ENCODE measurements at regions not wholly inside any gene's neighbourhood (a gene's known extent, or its start where the extent isn't known, plus 50 kb on each side); places are given as distances from the start of the nearest gene placed in this dataset.

DNA sequence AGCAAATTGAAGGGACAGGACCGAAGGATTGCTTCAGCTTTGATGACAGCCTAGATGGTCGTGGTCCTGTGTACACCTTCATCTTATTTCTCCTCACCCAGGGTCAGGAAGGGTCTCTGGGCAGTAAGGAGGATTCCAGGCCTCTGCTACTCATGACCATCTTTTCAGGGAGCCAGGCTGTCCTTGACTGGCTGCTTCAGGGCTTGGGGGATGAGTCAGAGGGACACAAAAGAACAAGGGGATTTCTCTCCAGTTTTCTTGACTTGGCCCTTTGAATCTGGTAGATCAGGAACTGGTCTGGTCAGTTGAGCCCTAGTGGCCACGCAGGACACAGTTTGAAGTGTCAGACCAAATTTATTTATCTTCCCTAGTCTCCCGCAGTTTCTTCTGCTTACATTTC, 402.1 kb upstream of the CHD6 start:
- Histone ChIP-seq H3K36me3 (replicated peaks) (no peaks in the 10 kb centered on the region), H3K4me3 (no peak overlapping the region), H3K27me3 (ENCODE audit: low read depth) (no peaks in the 10 kb centered on the region), H3K4me1 (no peaks in the 10 kb centered on the region), H3K9me3 (no peaks in the 10 kb centered on the region)
- in situ Hi-C loops (cut with MboI; ENCODE audit: low sequenced_read_pairs): no loop called here
- no peak for DNase-seq (ENCODE audit: low spot score in 2 of 2)

DNA sequence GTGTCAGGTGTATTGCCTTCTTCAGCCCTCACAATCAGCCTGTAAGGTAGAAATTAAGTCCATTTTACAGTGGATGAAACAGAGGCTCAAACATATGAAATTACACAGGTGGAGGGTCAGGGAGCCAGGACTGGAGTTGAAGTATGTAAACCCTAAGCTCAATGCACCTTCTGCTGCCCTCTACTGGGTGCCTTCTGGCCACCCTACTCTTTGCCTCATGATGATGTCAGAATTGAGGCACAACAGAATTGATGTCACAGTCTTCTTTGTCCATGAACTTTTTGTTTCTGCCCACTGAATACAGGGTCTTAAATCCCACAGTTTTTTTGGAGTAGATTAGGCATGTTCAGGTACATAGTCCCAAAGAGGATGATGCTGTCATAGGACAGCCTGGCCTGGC, 400.8 kb upstream of the CHD6 start:
- DNase-seq (ENCODE audit: low spot score in 2 of 2): peak; percentile 6 to 44
- in situ Hi-C loops (cut with MboI; ENCODE audit: low sequenced_read_pairs): no loop called here

DNA sequence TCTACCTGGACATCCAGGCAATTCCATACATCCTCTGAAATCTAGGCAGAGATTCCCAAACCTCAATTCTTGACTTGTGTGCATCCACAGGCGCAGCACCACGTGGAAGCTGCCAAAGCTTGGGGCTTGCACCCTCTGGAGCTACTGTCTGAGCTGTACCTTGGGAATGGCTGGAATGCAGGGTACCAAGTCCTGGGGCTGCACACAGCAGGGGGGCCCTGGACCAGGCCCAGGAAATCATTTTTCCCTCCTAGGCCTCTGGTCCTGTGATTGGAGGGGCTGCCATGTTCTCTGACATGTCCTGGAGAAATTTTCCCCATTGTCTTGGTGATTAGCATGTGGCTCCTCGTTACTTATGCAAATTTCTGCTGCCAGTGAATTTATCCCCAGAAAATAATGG, 391.9 kb upstream of the CHD6 start:
- no peaks in the 10 kb centered on the region for H3K36me3 ChIP-seq (replicated peaks)
- H3K4me3 ChIP-seq: no peak overlapping the region
- no peaks in the 10 kb centered on the region for H3K4me1 ChIP-seq
- no peak for DNase-seq (ENCODE audit: low spot score in 2 of 2)
- in situ Hi-C loops (cut with MboI; ENCODE audit: low sequenced_read_pairs): no loop called here
- H3K9me3 ChIP-seq: no peaks in the 10 kb centered on the region
- no peaks in the 10 kb centered on the region for H3K27me3 ChIP-seq (ENCODE audit: low read depth)

More for the DNA sequence above, 400.8 kb upstream of the CHD6 start:
- Histone ChIP-seq H3K9me3 (no peaks in the 10 kb centered on the region), H3K36me3 (replicated peaks) (no peaks in the 10 kb centered on the region), H3K27me3 (ENCODE audit: low read depth) (no peaks in the 10 kb centered on the region), H3K4me3 (no peak overlapping the region), H3K4me1 (no peaks in the 10 kb centered on the region)

DNA sequence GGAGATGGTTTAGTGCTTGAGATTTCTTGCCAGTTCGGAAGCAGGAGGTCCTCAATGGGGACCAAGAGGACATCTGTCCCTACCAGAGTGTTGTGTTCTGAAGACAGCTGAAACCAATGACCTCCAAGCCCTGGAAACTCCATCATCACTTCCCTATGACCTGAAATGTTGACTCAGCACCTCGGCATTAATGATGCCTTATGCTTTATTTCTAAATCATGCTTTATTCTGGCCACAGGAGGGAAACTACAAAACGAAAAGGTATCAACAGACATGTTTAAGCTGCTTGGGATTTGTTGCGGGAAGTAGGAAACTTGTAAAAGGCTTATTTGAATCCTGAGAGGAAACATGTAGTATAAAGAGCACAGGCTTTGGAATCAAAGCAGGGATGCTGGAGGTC, 389.1 kb upstream of the CHD6 start:
- in situ Hi-C loops (cut with MboI; ENCODE audit: low sequenced_read_pairs): no loop called here
- DNase-seq (ENCODE audit: low spot score in 2 of 2): no peak
- Histone ChIP-seq H3K36me3 (replicated peaks) (no peaks in the 10 kb centered on the region), H3K4me1 (no peaks in the 10 kb centered on the region), H3K9me3 (no peaks in the 10 kb centered on the region), H3K27me3 (ENCODE audit: low read depth) (no peaks in the 10 kb centered on the region), H3K4me3 (no peak overlapping the region)

DNA sequence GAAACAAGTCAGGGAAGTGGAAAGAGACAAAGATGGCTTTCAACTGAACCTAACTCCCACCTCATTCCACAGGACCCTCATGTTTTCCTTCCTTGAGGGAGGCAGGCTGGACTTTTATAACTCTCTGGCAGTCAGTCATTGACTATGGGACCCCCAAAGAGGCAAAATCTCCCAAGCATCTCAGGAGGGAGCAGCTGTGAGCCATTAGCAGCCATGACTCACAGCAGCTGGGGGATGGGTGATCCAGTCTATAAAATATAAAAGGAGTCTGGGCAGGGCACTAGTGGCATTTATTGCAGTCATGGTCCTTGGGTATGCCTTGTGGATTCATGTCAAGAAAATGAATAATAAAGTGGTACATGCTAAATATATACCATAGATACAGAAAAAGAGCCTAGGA, 387.0 kb upstream of the CHD6 start:
- no peaks in the 10 kb centered on the region for H3K4me1 ChIP-seq
- in situ Hi-C loops (cut with MboI; ENCODE audit: low sequenced_read_pairs): no loop called here
- no peak overlapping the region for H3K4me3 ChIP-seq
- H3K9me3 ChIP-seq: no peaks in the 10 kb centered on the region
- H3K27me3 ChIP-seq (ENCODE audit: low read depth): no peaks in the 10 kb centered on the region
- DNase-seq (ENCODE audit: low spot score in 2 of 2): no peak
- no peaks in the 10 kb centered on the region for H3K36me3 ChIP-seq (replicated peaks)

DNA sequence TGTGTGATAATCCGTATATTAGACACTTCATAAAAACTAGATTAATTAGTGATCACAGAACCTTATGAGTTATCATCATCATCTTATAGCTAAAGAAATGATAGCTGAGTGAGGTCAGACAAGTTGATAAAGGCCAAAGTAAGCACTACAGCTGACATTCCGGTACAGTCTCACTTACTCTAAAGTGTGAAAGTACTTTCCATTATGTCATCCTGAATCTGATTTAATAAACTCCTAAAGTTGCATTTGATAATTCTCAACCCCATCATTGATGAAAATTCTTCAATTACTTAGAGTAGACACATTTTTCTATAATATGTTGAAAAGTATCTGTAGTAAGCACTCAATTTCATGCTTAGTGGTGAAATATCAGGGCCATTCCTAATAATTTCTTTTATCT, 385.2 kb upstream of the CHD6 start:
- DNase-seq (ENCODE audit: low spot score in 2 of 2): no peak
- no peaks in the 10 kb centered on the region for H3K36me3 ChIP-seq (replicated peaks)
- H3K27me3 ChIP-seq (ENCODE audit: low read depth): no peaks in the 10 kb centered on the region
- in situ Hi-C loops (cut with MboI; ENCODE audit: low sequenced_read_pairs): no loop called here
- H3K4me3 ChIP-seq: no peak overlapping the region
- H3K9me3 ChIP-seq: no peaks in the 10 kb centered on the region
- H3K4me1 ChIP-seq: no peaks in the 10 kb centered on the region

DNA sequence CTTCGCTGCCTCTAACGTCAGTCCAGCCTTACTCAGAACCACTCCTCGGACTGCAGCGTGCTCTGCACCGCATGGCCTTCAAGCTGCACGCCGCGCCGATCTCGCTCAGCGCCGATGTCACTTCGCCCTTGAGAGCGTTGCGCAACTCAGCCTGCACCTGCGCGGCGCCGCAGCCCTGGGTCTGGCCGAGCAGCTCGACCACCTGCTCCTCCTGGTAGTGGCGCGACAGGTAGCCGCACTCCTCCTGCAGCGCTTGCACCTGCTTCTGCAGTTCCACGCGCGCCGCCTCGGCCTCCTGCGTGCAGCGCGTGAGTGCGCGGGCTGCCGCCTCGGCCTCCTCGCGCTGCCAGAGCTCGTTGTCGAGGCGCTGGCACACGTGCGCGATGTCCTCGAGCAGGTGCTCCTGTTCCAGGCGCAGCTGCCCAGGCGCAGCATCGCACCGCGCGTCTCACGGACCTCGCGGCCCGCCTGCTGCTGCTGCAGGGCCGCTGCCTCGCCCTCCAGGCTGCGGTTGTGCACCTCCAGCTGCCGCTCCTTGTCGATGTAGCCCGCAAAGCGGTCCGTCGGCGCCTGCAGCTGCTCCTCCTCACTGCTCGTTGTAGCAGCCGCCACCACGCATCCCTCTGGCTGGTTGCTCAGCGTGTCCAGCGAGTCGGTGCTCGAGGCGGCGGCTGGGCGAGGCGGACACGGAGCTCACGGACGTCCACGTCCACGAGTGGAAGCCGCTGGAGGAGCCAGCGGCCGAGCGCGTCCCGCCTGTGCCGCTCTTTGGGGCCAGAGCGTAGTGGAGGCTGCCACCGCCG, 380.6 kb upstream of the CHD6 start:
- no peak for DNase-seq (ENCODE audit: low spot score in 2 of 2)
- Histone ChIP-seq H3K4me1 (no peaks in the 10 kb centered on the region), H3K4me3 (no peak overlapping the region), H3K9me3 (no peaks in the 10 kb centered on the region), H3K36me3 (replicated peaks) (no peaks in the 10 kb centered on the region), H3K27me3 (ENCODE audit: low read depth) (no peaks in the 10 kb centered on the region)
- in situ Hi-C loops (cut with MboI; ENCODE audit: low sequenced_read_pairs): no loop called here

DNA sequence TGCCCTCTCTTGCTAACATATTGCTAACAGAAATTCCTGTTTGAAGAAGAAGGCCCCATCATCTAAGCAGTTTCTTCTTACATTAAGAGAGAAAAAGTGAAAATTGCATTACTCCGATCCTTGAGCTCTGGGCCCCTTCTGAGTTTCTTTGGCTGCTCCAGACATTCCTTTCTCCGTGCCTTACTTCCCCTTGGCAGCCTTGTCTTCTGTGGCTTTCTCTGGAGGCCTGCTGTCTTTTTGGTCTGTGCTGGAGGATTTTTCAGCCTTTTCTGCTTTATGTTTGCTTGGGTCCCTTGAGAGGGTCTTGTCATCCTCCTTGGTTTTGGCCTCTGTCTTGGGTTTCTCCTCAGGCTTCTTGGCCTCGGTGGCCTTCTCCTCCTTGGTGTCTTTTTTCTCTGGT, 378.8 kb upstream of the CHD6 start:
- in situ Hi-C loops (cut with MboI; ENCODE audit: low sequenced_read_pairs): no loop called here
- no peak for DNase-seq (ENCODE audit: low spot score in 2 of 2)
- no peaks in the 10 kb centered on the region for H3K27me3 ChIP-seq (ENCODE audit: low read depth)
- no peaks in the 10 kb centered on the region for H3K9me3 ChIP-seq
- no peaks in the 10 kb centered on the region for H3K36me3 ChIP-seq (replicated peaks)
- H3K4me3 ChIP-seq: no peak overlapping the region
- no peaks in the 10 kb centered on the region for H3K4me1 ChIP-seq

DNA sequence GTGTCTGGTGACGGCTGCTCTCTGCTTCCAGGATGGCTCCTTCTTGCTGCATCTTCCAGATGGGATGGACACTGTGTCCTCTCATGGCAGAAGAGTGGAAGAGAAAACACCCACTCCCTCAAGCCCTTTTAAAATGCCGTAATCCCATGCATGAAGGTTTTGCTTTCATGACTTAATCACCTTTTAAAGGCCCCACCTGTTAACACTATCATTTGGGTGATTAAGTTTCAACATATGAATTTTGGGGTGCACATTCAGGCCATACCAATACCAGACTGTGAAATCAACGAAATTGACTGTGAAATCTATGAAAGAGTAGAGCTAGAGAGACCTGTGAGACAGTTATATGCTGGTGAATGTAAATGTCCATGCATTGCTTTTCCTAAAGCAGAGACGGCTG, 374.3 kb upstream of the CHD6 start:
- Histone ChIP-seq H3K36me3 (replicated peaks) (no peaks in the 10 kb centered on the region), H3K4me3 (no peak overlapping the region), H3K4me1 (no peaks in the 10 kb centered on the region), H3K9me3 (no peaks in the 10 kb centered on the region), H3K27me3 (ENCODE audit: low read depth) (no peaks in the 10 kb centered on the region)
- in situ Hi-C loops (cut with MboI; ENCODE audit: low sequenced_read_pairs): no loop called here
- no peak for DNase-seq (ENCODE audit: low spot score in 2 of 2)

DNA sequence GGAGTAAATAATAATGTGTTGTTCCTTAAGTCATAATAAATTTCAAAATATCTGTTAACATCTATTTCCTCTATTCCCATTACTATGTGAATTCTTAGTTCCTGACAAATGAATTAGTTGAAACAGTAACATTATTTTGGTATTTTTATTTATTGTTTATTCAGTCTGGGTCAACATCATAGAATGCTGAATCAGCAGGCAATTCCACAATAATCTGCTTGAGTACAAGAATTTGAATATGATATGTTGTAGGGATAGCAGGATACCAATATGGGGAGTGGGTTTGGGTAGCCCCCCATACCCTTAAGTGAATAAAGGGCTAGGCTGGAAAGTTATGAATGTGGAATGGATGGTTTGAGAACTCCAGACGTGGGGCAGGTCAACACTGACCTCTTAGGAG, 373.2 kb upstream of the CHD6 start:
- H3K36me3 ChIP-seq (replicated peaks): no peaks in the 10 kb centered on the region
- no peaks in the 10 kb centered on the region for H3K9me3 ChIP-seq
- DNase-seq (ENCODE audit: low spot score in 2 of 2): no peak
- no peaks in the 10 kb centered on the region for H3K27me3 ChIP-seq (ENCODE audit: low read depth)
- no peaks in the 10 kb centered on the region for H3K4me1 ChIP-seq
- H3K4me3 ChIP-seq: no peak overlapping the region
- in situ Hi-C loops (cut with MboI; ENCODE audit: low sequenced_read_pairs): no loop called here

DNA sequence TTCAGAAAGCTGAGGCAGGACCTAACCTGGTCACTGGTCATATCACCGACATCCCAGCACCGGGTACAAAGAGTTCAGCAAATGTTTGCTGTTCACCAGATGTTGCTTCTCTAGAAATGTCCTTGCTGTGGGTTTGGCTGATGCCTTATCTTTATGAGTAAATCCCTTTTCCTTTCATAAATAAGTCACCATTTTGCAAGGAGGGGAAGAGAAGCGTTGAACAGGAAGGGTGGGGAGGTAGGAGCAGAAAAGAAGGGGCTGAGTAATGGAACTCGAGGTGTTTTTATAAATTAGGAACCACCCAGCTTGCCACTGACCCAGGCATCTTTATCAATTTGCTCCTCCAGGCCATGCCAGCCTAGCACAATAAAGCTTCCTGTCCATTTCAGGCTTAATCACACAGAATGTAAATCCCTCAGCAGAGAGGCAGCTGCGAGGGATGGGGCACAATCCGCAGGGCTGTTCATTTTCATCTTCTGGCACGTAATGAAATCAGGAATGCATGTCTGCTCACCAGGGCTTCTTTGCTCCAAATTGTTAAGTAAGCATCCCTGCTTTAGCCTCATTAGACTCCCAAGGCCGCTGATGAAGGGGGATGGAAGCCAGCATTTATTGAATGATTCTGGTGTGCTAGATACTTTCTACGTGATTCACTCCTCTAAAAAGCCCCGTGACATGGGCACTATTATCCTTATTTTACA, 371.9 kb upstream of the CHD6 start:
- in situ Hi-C loops (cut with MboI; ENCODE audit: low sequenced_read_pairs): no loop called here
- H3K4me3 ChIP-seq: no peak overlapping the region
- H3K27me3 ChIP-seq (ENCODE audit: low read depth): no peaks in the 10 kb centered on the region
- H3K9me3 ChIP-seq: no peaks in the 10 kb centered on the region
- no peaks in the 10 kb centered on the region for H3K36me3 ChIP-seq (replicated peaks)
- no peak for DNase-seq (ENCODE audit: low spot score in 2 of 2)
- no peaks in the 10 kb centered on the region for H3K4me1 ChIP-seq

DNA sequence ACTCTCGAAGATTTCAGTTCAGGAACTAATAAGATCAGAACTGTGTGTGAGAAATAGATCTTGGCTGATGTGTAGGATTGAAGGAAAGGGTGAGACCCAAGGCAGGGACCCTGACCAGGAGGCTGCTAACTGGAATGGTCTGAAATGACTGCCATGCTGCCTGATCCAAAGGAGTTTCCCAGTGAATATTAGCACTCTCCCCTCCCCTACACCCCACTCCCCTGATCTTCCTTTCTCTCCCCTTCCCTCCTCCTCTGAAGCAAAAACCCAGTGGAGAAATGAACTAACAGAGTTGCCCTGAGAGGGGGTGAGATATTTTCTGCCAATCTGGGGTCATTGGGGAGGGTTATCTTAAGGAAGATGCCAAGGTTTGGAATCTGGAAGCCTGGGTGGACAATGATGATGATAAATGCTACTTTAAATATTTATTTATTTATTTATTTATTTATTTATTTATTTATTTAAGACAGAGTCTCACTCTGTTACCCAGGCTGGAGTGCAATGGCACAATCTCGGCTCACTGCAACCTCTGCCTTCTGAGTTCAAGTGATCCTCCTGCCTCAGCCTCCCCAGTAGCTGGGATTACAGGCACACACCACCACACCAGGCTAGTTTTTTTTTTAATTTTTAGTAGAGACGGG, 371.0 kb upstream of the CHD6 start:
- Histone ChIP-seq H3K27me3 (ENCODE audit: low read depth) (no peaks in the 10 kb centered on the region), H3K9me3 (no peaks in the 10 kb centered on the region), H3K36me3 (replicated peaks) (no peaks in the 10 kb centered on the region), H3K4me3 (no peak overlapping the region), H3K4me1 (no peaks in the 10 kb centered on the region)
- no peak for DNase-seq (ENCODE audit: low spot score in 2 of 2)
- in situ Hi-C loops (cut with MboI; ENCODE audit: low sequenced_read_pairs): no loop called here

DNA sequence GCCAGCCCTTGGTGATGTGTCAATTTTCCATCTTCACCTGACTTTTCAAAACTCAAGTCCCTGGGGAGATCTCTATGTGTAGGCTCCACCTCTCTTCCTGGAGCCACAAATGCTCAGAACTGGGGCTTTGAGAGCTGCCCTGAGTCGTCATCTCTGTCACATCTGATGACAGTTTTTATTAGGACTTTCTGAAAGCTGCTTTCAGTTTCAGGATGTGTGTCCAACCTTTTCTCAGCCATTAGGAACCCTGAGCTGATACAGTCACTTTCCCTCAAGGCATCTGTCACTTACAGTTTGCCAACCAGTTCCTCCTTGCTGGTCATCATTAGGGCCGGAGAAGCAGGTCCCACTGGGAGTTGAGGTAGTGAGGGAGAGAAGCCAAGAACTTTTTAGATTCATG, 365.9 kb upstream of the CHD6 start:
- H3K4me1 ChIP-seq: no peaks in the 10 kb centered on the region
- no peaks in the 10 kb centered on the region for H3K27me3 ChIP-seq (ENCODE audit: low read depth)
- no peaks in the 10 kb centered on the region for H3K36me3 ChIP-seq (replicated peaks)
- no peak for DNase-seq (ENCODE audit: low spot score in 2 of 2)
- no peaks in the 10 kb centered on the region for H3K9me3 ChIP-seq
- in situ Hi-C loops (cut with MboI; ENCODE audit: low sequenced_read_pairs): no loop called here
- H3K4me3 ChIP-seq: no peak overlapping the region

DNA sequence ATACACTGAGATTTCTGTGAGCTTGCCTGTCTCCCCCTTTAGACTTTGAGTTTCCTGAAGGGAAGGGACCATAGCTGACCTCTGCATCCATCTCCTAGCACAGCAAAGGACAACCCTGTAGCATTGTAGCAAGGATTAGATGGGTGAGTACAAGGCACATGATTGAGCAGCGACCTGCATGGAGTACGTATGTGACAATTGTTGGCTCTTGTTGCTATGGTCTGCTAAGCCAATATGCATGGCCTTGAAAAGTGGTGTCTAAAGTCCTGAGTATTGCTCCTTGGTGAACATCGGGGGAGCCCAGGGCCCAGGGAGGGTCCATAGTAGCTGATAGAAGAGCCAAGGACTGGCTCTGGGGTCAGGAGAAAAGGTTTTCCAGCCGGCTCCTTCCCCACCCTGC, 365.0 kb upstream of the CHD6 start:
- DNase-seq (ENCODE audit: low spot score in 2 of 2): no peak
- in situ Hi-C loops (cut with MboI; ENCODE audit: low sequenced_read_pairs): no loop called here
- Histone ChIP-seq H3K4me3 (no peak overlapping the region), H3K4me1 (no peaks in the 10 kb centered on the region), H3K9me3 (no peaks in the 10 kb centered on the region), H3K36me3 (replicated peaks) (no peaks in the 10 kb centered on the region), H3K27me3 (ENCODE audit: low read depth) (no peaks in the 10 kb centered on the region)
